ENCODE measurements at regions not wholly inside any gene's neighbourhood (a gene's known extent, or its start where the extent isn't known, plus 50 kb on each side); places are given as distances from the start of the nearest gene placed in this dataset.

GRCh38 chr2:4844881-4845280 is 847.3 kb upstream of the SOX11 start:
- Histone ChIP-seq H3K4ac (ENCODE audit: low read length) (no peak overlapping the region), H3K4me1 (ENCODE audit: control insufficient read depth in 2 of 2, insufficient read depth in 1 of 2, low read depth in 1 of 2, low read length in 2 of 2) (no peaks in the 10 kb centered on the region), H3K14ac (ENCODE audit: low read length) (no peak overlapping the region), H2AK5ac (ENCODE audit: low read depth, low read length) (no peak overlapping the region), H2BK12ac (ENCODE audit: low read length) (no peak overlapping the region), H3K4me2 (ENCODE audit: insufficient read depth, low read length, poor library complexity, severe bottlenecking) (no peak overlapping the region), H3K23ac (ENCODE audit: low read depth, low read length, poor library complexity) (no peak overlapping the region), H2BK15ac (ENCODE audit: low read length) (no peak overlapping the region), H3K9ac (ENCODE audit: low read depth, low read length, poor library complexity) (no peak overlapping the region), H3K36me3 (replicated peaks in 1 of 2; ENCODE audit: control insufficient read depth in 2 of 2, insufficient read depth in 2 of 2, low read length in 2 of 2) (no peaks in the 10 kb centered on the region), H2BK5ac (ENCODE audit: low read length) (no peak overlapping the region), H3K4me3 (ENCODE audit: low read length in 2 of 2) (no peak overlapping the region), H3K9me3 (replicated peaks in 1 of 2; ENCODE audit: control insufficient read depth in 2 of 2, insufficient read depth in 1 of 2, low read depth in 1 of 2, low read length in 2 of 2) (no peaks in the 10 kb centered on the region), H2AFZ (ENCODE audit: low read length) (no peak overlapping the region), H3K18ac (ENCODE audit: low read length) (no peak overlapping the region), H3K27me3 (ENCODE audit: control insufficient read depth in 3 of 3, insufficient read depth in 3 of 3, low read depth in 1 of 3, low read length in 3 of 3) (no peaks in the 10 kb centered on the region), H3K27ac (replicated peaks; ENCODE audit: low read length) (no peak overlapping the region), H4K8ac (ENCODE audit: low read depth, low read length) (no peak overlapping the region), H2BK120ac (ENCODE audit: low read depth, low read length) (no peak overlapping the region), H3K79me1 (ENCODE audit: low read depth, low read length) (no peaks in the 10 kb centered on the region), H4K91ac (ENCODE audit: low read depth, low read length, poor library complexity) (no peak overlapping the region)
- no CpG with 5 or more reads among the region's 6 CpGs for WGBS, 2 donors (ENCODE audit: extremely low coverage in 2 of 2, insufficient read length in 2 of 2, insufficient replicate concordance in 1 of 2)
- no peak for DNase-seq (ENCODE audit: low spot score)

GRCh38 chr2:4862031-4862430 is 830.2 kb upstream of the SOX11 start:
- H2BK5ac ChIP-seq (ENCODE audit: low read length) = no peak overlapping the region
- H2AFZ ChIP-seq (ENCODE audit: low read length) = no peak overlapping the region
- H2BK12ac ChIP-seq (ENCODE audit: low read length) = no peak overlapping the region
- no peak overlapping the region for H3K18ac ChIP-seq (ENCODE audit: low read length)
- no peak overlapping the region for H3K14ac ChIP-seq (ENCODE audit: low read length)
- no peak overlapping the region for H3K23ac ChIP-seq (ENCODE audit: low read depth, low read length, poor library complexity)
- H3K27ac ChIP-seq (replicated peaks; ENCODE audit: low read length) = no peak overlapping the region
- H4K91ac ChIP-seq (ENCODE audit: low read depth, low read length, poor library complexity) = no peak overlapping the region
- H3K4ac ChIP-seq (ENCODE audit: low read length) = no peak overlapping the region
- no peak overlapping the region for H2BK120ac ChIP-seq (ENCODE audit: low read depth, low read length)
- H3K4me3 ChIP-seq (ENCODE audit: low read length in 2 of 2) = no peak overlapping the region
- no peaks in the 10 kb centered on the region for H3K79me1 ChIP-seq (ENCODE audit: low read depth, low read length)
- no peak overlapping the region for H2AK5ac ChIP-seq (ENCODE audit: low read depth, low read length)
- no peak overlapping the region for H3K9ac ChIP-seq (ENCODE audit: low read depth, low read length, poor library complexity)
- H3K4me2 ChIP-seq (ENCODE audit: insufficient read depth, low read length, poor library complexity, severe bottlenecking) = no peak overlapping the region
- H4K8ac ChIP-seq (ENCODE audit: low read depth, low read length) = no peak overlapping the region
- H3K27me3 ChIP-seq (ENCODE audit: control insufficient read depth in 3 of 3, insufficient read depth in 3 of 3, low read depth in 1 of 3, low read length in 3 of 3) = no peaks in the 10 kb centered on the region
- no CpG with 5 or more reads among the region's 3 CpGs for WGBS, 2 donors (ENCODE audit: extremely low coverage in 2 of 2, insufficient read length in 2 of 2, insufficient replicate concordance in 1 of 2)
- H3K9me3 ChIP-seq (replicated peaks in 1 of 2; ENCODE audit: control insufficient read depth in 2 of 2, insufficient read depth in 1 of 2, low read depth in 1 of 2, low read length in 2 of 2) = no peaks in the 10 kb centered on the region
- H3K36me3 ChIP-seq (replicated peaks in 1 of 2; ENCODE audit: control insufficient read depth in 2 of 2, insufficient read depth in 2 of 2, low read length in 2 of 2) = no peaks in the 10 kb centered on the region
- H2BK15ac ChIP-seq (ENCODE audit: low read length) = no peak overlapping the region
- DNase-seq (ENCODE audit: low spot score) = no peak
- peaks cover 0 to 1% of the 10 kb centered on the region in 2 donors for H3K4me1 ChIP-seq (ENCODE audit: control insufficient read depth in 2 of 2, insufficient read depth in 1 of 2, low read depth in 1 of 2, low read length in 2 of 2)

- H3K4ac ChIP-seq (ENCODE audit: low read length) = no peak overlapping the region
- no peak overlapping the region for H3K18ac ChIP-seq (ENCODE audit: low read length)
- H4K91ac ChIP-seq (ENCODE audit: low read depth, low read length, poor library complexity) = no peak overlapping the region
- no peak overlapping the region for H3K14ac ChIP-seq (ENCODE audit: low read length)
- H3K23ac ChIP-seq (ENCODE audit: low read depth, low read length, poor library complexity) = no peak overlapping the region
- no peaks in the 10 kb centered on the region for H3K9me3 ChIP-seq (replicated peaks in 1 of 2; ENCODE audit: control insufficient read depth in 2 of 2, insufficient read depth in 1 of 2, low read depth in 1 of 2, low read length in 2 of 2)
- no peak overlapping the region for H3K4me2 ChIP-seq (ENCODE audit: insufficient read depth, low read length, poor library complexity, severe bottlenecking)
- H4K8ac ChIP-seq (ENCODE audit: low read depth, low read length) = no peak overlapping the region
- WGBS, 2 donors (ENCODE audit: extremely low coverage in 2 of 2, insufficient read length in 2 of 2, insufficient replicate concordance in 1 of 2) = no CpG with 5 or more reads among the region's 4 CpGs
- no peaks in the 10 kb centered on the region for H3K79me1 ChIP-seq (ENCODE audit: low read depth, low read length)
- H3K27ac ChIP-seq (replicated peaks; ENCODE audit: low read length) = no peak overlapping the region
- H2BK15ac ChIP-seq (ENCODE audit: low read length) = no peak overlapping the region
- peaks cover 0 to 1% of the 10 kb centered on the region in 2 donors for H3K4me1 ChIP-seq (ENCODE audit: control insufficient read depth in 2 of 2, insufficient read depth in 1 of 2, low read depth in 1 of 2, low read length in 2 of 2)
- no peak overlapping the region for H3K9ac ChIP-seq (ENCODE audit: low read depth, low read length, poor library complexity)
- DNase-seq (ENCODE audit: low spot score) = no peak
- H2AFZ ChIP-seq (ENCODE audit: low read length) = no peak overlapping the region
- no peak overlapping the region for H2BK120ac ChIP-seq (ENCODE audit: low read depth, low read length)
- no peaks in the 10 kb centered on the region for H3K36me3 ChIP-seq (replicated peaks in 1 of 2; ENCODE audit: control insufficient read depth in 2 of 2, insufficient read depth in 2 of 2, low read length in 2 of 2)
- no peak overlapping the region for H2AK5ac ChIP-seq (ENCODE audit: low read depth, low read length)
- no peaks in the 10 kb centered on the region for H3K27me3 ChIP-seq (ENCODE audit: control insufficient read depth in 3 of 3, insufficient read depth in 3 of 3, low read depth in 1 of 3, low read length in 3 of 3)
- H2BK12ac ChIP-seq (ENCODE audit: low read length) = no peak overlapping the region
- no peak overlapping the region for H3K4me3 ChIP-seq (ENCODE audit: low read length in 2 of 2)
- no peak overlapping the region for H2BK5ac ChIP-seq (ENCODE audit: low read length)
These were observed 826.0 kb upstream of the SOX11 start for GRCh38 chr2:4866198-4866597.

- Histone ChIP-seq H4K8ac (ENCODE audit: low read depth, low read length) (no peak overlapping the region), H3K9ac (ENCODE audit: low read depth, low read length, poor library complexity) (no peak overlapping the region), H3K23ac (ENCODE audit: low read depth, low read length, poor library complexity) (no peak overlapping the region), H2AK5ac (ENCODE audit: low read depth, low read length) (no peak overlapping the region), H3K4me2 (ENCODE audit: insufficient read depth, low read length, poor library complexity, severe bottlenecking) (no peak overlapping the region), H3K9me3 (replicated peaks in 1 of 2; ENCODE audit: control insufficient read depth in 2 of 2, insufficient read depth in 1 of 2, low read depth in 1 of 2, low read length in 2 of 2) (no peaks in the 10 kb centered on the region), H3K4ac (ENCODE audit: low read length) (no peak overlapping the region), H2BK120ac (ENCODE audit: low read depth, low read length) (no peak overlapping the region), H3K36me3 (replicated peaks in 1 of 2; ENCODE audit: control insufficient read depth in 2 of 2, insufficient read depth in 2 of 2, low read length in 2 of 2) (no peaks in the 10 kb centered on the region), H3K27me3 (ENCODE audit: control insufficient read depth in 3 of 3, insufficient read depth in 3 of 3, low read depth in 1 of 3, low read length in 3 of 3) (no peaks in the 10 kb centered on the region), H3K4me3 (ENCODE audit: low read length in 2 of 2) (no peak overlapping the region), H2BK5ac (ENCODE audit: low read length) (no peak overlapping the region), H2AFZ (ENCODE audit: low read length) (no peak overlapping the region), H3K4me1 (ENCODE audit: control insufficient read depth in 2 of 2, insufficient read depth in 1 of 2, low read depth in 1 of 2, low read length in 2 of 2) (peaks cover 0 to 1% of the 10 kb centered on the region in 2 donors), H3K18ac (ENCODE audit: low read length) (no peak overlapping the region), H2BK12ac (ENCODE audit: low read length) (no peak overlapping the region), H3K27ac (replicated peaks; ENCODE audit: low read length) (no peak overlapping the region), H3K14ac (ENCODE audit: low read length) (no peak overlapping the region), H4K91ac (ENCODE audit: low read depth, low read length, poor library complexity) (no peak overlapping the region), H3K79me1 (ENCODE audit: low read depth, low read length) (no peaks in the 10 kb centered on the region), H2BK15ac (ENCODE audit: low read length) (no peak overlapping the region)
- WGBS, 2 donors (ENCODE audit: extremely low coverage in 2 of 2, insufficient read length in 2 of 2, insufficient replicate concordance in 1 of 2) = no CpG with 5 or more reads among the region's 1 CpG
- DNase-seq (ENCODE audit: low spot score) = no peak
These were observed 823.7 kb upstream of the SOX11 start for GRCh38 chr2:4868466-4868865.
